Panc1 (cell line): ENCODE measurements at regions not wholly inside any gene's neighbourhood (a gene's known extent, or its start where the extent isn't known, plus 50 kb on each side); places are given as distances from the start of the nearest gene placed in this dataset.

Source experiments
- CTCF ChIP-seq: fragments of 450-650 bp; IDR thresholded peaks from 2 replicates; pipeline ENCODE4 v1.5.1; 2017; ENCODE audit warnings: mild to moderate bottlenecking
- POLR2AphosphoS5 ChIP-seq: IDR thresholded peaks from 2 replicates; pipeline ENCODE4 v1.6.1; 2012; ENCODE audit warnings: mild to moderate bottlenecking, low read depth, low read length, moderate library complexity
- SIN3A ChIP-seq: IDR thresholded peaks from 2 replicates; pipeline ENCODE4 v1.6.1; 2012; ENCODE audit warnings: low read depth, mild to moderate bottlenecking, low read length, moderate library complexity, borderline replicate concordance; ENCODE audit not compliant: insufficient read depth
- TCF7L2 ChIP-seq: IDR thresholded peaks from 2 replicates; pipeline ENCODE4 v1.6.1; 2011; ENCODE audit warnings: mild to moderate bottlenecking, low read depth, low read length, inconsistent platforms
- TF ChIP-seq, protein P1 (sequence below), 2 experiments: IDR thresholded peaks; 2 replicates each; pipeline ENCODE4 v1.6.1; 2011 to 2012; ENCODE audit warnings: low read depth in 2 of 2, control low read depth in 1 of 2, low read length in 1 of 2, mild to moderate bottlenecking in 1 of 2, moderate library complexity in 1 of 2; ENCODE audit not compliant: insufficient read depth in 1 of 2

DNA sequence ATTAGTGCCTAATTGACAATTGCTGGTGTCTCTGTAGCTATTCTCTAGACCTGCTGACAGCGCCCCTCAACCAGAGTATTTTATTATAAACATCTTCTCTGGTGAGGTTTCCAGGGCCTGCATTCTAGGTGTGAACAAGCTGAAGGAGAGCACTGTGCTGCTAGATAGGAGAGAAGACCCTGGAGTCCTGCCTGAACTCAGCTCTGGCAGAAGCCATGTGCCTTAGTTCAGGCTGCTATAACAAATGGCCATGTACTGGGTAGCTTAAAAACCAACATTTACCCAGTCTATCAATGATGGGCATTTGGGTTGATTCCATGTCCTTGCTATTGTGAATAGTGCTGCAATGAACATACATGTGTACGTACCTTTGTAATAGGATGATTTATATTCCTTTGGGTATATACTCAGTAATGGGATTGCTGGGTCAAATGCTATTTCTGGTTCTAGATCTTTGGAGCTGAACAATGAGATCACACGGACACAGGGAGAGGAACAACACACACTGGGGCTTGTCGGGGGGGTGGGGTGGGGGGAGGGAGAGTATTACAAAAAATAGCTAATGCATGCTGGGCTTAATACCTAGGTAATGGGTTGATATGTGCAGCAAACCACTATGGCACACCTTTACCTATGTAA lies 185.5 kb upstream of the CPEB2 start:
- no peak for TF ChIP-seq CTCF
- TF ChIP-seq TCF7L2: no peak
- TF ChIP-seq, protein P1, sequence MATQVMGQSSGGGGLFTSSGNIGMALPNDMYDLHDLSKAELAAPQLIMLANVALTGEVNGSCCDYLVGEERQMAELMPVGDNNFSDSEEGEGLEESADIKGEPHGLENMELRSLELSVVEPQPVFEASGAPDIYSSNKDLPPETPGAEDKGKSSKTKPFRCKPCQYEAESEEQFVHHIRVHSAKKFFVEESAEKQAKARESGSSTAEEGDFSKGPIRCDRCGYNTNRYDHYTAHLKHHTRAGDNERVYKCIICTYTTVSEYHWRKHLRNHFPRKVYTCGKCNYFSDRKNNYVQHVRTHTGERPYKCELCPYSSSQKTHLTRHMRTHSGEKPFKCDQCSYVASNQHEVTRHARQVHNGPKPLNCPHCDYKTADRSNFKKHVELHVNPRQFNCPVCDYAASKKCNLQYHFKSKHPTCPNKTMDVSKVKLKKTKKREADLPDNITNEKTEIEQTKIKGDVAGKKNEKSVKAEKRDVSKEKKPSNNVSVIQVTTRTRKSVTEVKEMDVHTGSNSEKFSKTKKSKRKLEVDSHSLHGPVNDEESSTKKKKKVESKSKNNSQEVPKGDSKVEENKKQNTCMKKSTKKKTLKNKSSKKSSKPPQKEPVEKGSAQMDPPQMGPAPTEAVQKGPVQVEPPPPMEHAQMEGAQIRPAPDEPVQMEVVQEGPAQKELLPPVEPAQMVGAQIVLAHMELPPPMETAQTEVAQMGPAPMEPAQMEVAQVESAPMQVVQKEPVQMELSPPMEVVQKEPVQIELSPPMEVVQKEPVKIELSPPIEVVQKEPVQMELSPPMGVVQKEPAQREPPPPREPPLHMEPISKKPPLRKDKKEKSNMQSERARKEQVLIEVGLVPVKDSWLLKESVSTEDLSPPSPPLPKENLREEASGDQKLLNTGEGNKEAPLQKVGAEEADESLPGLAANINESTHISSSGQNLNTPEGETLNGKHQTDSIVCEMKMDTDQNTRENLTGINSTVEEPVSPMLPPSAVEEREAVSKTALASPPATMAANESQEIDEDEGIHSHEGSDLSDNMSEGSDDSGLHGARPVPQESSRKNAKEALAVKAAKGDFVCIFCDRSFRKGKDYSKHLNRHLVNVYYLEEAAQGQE (IDR thresholded peaks at IDR 0.05; ENCODE audit: insufficient read depth in 1 of 2, low read depth in 2 of 2, low read length in 1 of 2): no peak
- TF ChIP-seq SIN3A: no peak
- no peak for TF ChIP-seq POLR2AphosphoS5
